Ovary (tissue), 7 donors: ENCODE measurements at regions not wholly inside any gene's neighbourhood (a gene's known extent, or its start where the extent isn't known, plus 50 kb on each side); places are given as distances from the start of the nearest gene placed in this dataset.

Experiments used
- DNase-seq, 5 donors: peaks; one replicate each; pipeline ENCODE4 v3.0.0-alpha.2; 2019 to 2020
- H3K27ac ChIP-seq, 2 donors: fragments of 200-600 bp; one replicate each; pipeline versions ENCODE4 v1.5.1 to v1.8.0; 2019 to 2022
- H3K27me3 ChIP-seq: fragments of 200-600 bp; one replicate; pipeline ENCODE4 v1.8.0; 2022
- H3K36me3 ChIP-seq: fragments of 200-600 bp; sonication (generic); one replicate; pipeline ENCODE4 v1.5.1; 2019
- H3K4me1 ChIP-seq: one replicate; pipeline ENCODE4 v1.8.1; 2013; ENCODE audit warnings: mild to moderate bottlenecking, moderate library complexity; ENCODE audit not compliant: insufficient read depth
- H3K4me3 ChIP-seq: fragments of 200-600 bp; sonication (generic); one replicate; pipeline ENCODE4 v1.5.1; 2017
- H3K9me3 ChIP-seq, 2 donors: fragments of 200-600 bp in 1 of 2; sonication (generic) in 1 of 2; one replicate each; pipeline versions ENCODE4 v1.5.1 to v1.8.1; 2013 to 2019; ENCODE audit warnings: mild to moderate bottlenecking in 1 of 2, moderate library complexity in 1 of 2
- EP300 ChIP-seq: sonication (generic); formaldehyde crosslinking; IDR thresholded peaks from one replicate; pipeline ENCODE4 v1.6.1; 2017; ENCODE audit warnings: antibody characterized with exemption
- POLR2A ChIP-seq: fragments of 450-650 bp; IDR thresholded peaks from one replicate; pipeline ENCODE4 v1.6.1; 2017; ENCODE audit warnings: antibody characterized with exemption, mild to moderate bottlenecking, moderate library complexity
- WGBS, 3 donors: extraction: QIAGEN DNeasy Blood & Tissue Kit in 1 of 3; methylation state at CpG; one replicate each; pipeline versions ENCODE4 v1.1.5 to v1.1.7; 2013 to 2017; 5-methylcytosine and 5-hydroxymethylcytosine counted together
- intact Hi-C, 4 donors: fragments of 100-400 bp; cut with DNase I; formaldehyde crosslinking; loops; one replicate each; pipeline versions ENCODE4 v1.11.0 to v1.15.1; 2022 to 2023
- TF ChIP-seq, protein P1 (sequence below), 3 donors: fragments of 450-650 bp in 2 of 3; fragments of 200-600 bp in 1 of 3; IDR thresholded peaks; one replicate each; pipeline versions ENCODE4 v1.5.1 to v1.8.0; 2016 to 2022; ENCODE audit warnings: antibody characterized with exemption in 3 of 3, mild to moderate bottlenecking in 1 of 3
- donor health status: DM: no; HTN: no; CAD: no; lungs with moderate emphysema.
- donor health status: DM: no; HTN: no; CAD: no.
- donor health status: Bipolar disorder and iron deficiency.
- donor health status: DM: no; HTN: no; CAD: no.
- donor health status: DM: yes; HTN: yes; CAD: no.

GRCh38 chr3:101159478-101159877 lies 160.9 kb downstream of the IMPG2 start:
- H3K27ac ChIP-seq, result no peak overlapping the region
- DNase-seq, result no peak
- intact Hi-C loops, result no loop called here
- no peaks in the 10 kb centered on the region for H3K27me3 ChIP-seq
- TF ChIP-seq, protein P1, sequence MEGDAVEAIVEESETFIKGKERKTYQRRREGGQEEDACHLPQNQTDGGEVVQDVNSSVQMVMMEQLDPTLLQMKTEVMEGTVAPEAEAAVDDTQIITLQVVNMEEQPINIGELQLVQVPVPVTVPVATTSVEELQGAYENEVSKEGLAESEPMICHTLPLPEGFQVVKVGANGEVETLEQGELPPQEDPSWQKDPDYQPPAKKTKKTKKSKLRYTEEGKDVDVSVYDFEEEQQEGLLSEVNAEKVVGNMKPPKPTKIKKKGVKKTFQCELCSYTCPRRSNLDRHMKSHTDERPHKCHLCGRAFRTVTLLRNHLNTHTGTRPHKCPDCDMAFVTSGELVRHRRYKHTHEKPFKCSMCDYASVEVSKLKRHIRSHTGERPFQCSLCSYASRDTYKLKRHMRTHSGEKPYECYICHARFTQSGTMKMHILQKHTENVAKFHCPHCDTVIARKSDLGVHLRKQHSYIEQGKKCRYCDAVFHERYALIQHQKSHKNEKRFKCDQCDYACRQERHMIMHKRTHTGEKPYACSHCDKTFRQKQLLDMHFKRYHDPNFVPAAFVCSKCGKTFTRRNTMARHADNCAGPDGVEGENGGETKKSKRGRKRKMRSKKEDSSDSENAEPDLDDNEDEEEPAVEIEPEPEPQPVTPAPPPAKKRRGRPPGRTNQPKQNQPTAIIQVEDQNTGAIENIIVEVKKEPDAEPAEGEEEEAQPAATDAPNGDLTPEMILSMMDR (IDR thresholded peaks at IDR 0.05), result no peak
- TF ChIP-seq EP300, result no peak
- no peak for TF ChIP-seq POLR2A
- no peak overlapping the region for H3K4me3 ChIP-seq
- 80 to 94% (median 85%) methylated on average over 3 of the region's 3 CpGs for WGBS, 3 donors
- no peaks in the 10 kb centered on the region for H3K9me3 ChIP-seq
- no peaks in the 10 kb centered on the region for H3K4me1 ChIP-seq
- no peaks in the 10 kb centered on the region for H3K36me3 ChIP-seq

GRCh38 chr3:101158374-101158773 lies 162.0 kb downstream of the IMPG2 start:
- H3K4me1 ChIP-seq, result no peaks in the 10 kb centered on the region
- H3K4me3 ChIP-seq, result no peak overlapping the region
- WGBS, 3 donors, result 0 to 94% (median 4%) methylated on average over 1 of the region's 1 CpG
- no peaks in the 10 kb centered on the region for H3K36me3 ChIP-seq
- no peaks in the 10 kb centered on the region for H3K9me3 ChIP-seq
- intact Hi-C loops, result no loop called here
- no peaks in the 10 kb centered on the region for H3K27me3 ChIP-seq
- TF ChIP-seq EP300, result no peak
- TF ChIP-seq, protein P1 (IDR thresholded peaks at IDR 0.05), result no peak
- TF ChIP-seq POLR2A, result no peak
- DNase-seq, result no peak
- H3K27ac ChIP-seq, result no peak overlapping the region

DNA sequence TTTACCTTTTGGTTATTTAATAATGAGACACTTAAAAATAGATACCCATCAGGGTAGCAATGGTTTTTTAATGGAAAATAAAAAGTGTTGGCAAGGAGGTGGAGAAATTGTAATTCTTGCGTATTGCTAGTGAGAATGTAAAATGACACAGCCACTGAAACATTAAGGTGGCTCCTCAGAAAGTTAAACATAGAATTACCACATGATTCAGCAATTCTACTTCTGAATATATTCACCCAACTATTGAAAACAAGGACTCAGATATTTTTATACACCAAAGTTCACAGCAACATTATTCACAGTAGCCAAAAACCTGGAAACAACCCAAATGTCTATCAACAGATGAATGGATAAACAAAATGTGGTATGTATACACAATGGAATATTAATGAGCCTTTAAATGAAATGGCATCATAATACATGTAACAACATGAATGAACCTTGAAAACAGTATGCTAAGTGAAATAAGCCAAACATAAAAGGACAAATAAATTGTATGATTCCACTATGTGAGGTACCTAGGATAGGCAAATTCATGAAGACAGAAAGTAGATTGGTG lies 163.5 kb downstream of the IMPG2 start:
- Histone ChIP-seq H3K4me1 (no peaks in the 10 kb centered on the region), H3K27ac (no peak overlapping the region), H3K27me3 (no peaks in the 10 kb centered on the region), H3K4me3 (no peak overlapping the region), H3K9me3 (no peaks in the 10 kb centered on the region), H3K36me3 (no peaks in the 10 kb centered on the region)
- intact Hi-C loops, result no loop called here
- no peak for TF ChIP-seq EP300
- TF ChIP-seq, protein P1 (IDR thresholded peaks at IDR 0.05), result no peak
- no peak for TF ChIP-seq POLR2A
- DNase-seq, result no peak
- WGBS, 3 donors, result 90 to 95% (median 92%) methylated on average over 1 of the region's 1 CpG

GRCh38 chr3:101155825-101156224 lies 162.6 kb upstream of the ABI3BP start:
- TF ChIP-seq POLR2A (no peak), EP300 (no peak)
- TF ChIP-seq, protein P1 (IDR thresholded peaks at IDR 0.05), result no peak
- Histone ChIP-seq H3K27ac (no peak overlapping the region), H3K4me3 (no peak overlapping the region), H3K4me1 (no peaks in the 10 kb centered on the region), H3K9me3 (no peaks in the 10 kb centered on the region), H3K27me3 (no peaks in the 10 kb centered on the region), H3K36me3 (no peaks in the 10 kb centered on the region)
- intact Hi-C loops, result no loop called here
- DNase-seq, result no peak
